NAMALWA (cell line): ENCODE measurements at regions not wholly inside any gene's neighbourhood (a gene's known extent, or its start where the extent isn't known, plus 50 kb on each side); places are given as distances from the start of the nearest gene placed in this dataset.
"Not testable (repeated sequence)": the region's sequence is repeated elsewhere in the genome, so short reads cannot be mapped to it uniquely, and the experiment has no call there.

Source experiments
- DNase-seq: peaks from one replicate; pipeline ENCODE4 v3.0.0-alpha.2; 2015; ENCODE audit warnings: low spot score

DNA sequence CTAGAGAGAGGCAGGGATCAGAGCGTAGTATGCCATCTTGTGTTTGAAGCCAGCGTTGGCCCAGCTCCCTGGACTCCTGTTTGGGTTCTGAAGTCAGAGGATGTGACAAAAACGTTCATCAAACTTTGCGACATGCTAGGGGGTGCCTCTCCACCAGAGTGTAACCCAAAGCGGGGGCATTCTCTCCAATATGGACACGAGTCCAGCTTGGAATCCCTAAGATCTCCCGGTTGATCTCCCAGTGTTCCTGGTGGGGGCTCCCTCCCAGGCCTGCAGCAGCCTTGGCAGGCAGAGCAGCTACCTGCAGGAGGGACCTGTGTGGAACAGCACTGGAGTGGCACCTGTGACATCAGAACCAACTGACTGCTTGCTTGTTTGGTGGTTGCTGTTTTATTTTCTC, 218.8 kb upstream of the ECI2 start:
- DNase-seq: no peak

DNA sequence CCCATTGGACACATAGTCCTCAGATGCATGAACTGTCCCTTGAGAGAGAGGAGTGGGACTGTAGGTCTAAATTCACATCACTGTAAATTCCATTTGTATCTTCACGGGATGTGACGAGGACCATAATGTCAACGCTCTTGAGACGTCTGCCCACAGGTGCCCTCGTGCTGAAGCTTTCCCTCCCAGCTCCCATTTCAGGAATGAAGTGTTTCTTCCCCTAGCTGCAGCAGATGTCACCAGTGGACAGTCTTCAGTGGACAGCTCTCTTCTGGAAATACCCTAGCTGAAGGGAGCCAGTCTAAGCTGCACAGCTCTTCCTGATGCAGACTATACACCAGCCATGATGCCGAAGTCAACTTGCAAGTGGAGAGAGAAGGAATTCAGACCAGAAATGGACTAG, 217.4 kb upstream of the ECI2 start:
- DNase-seq: no peak

DNA sequence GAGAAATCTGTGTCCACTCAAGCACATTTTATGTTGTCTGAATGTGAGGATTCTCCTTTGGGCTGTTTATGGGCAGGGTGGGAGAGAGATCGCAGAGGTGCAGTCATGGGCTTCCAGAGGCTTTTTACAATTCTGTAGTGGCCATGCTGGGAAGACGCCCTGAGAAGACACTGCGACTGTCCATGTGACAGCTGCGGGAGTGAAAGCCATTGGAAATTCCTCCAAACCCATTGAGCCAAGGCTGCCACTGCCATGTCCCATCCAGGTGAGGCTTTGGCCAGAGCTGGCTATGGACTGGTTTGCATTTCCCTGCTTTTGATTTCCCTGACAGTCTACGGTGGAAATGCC, 216.9 kb upstream of the ECI2 start:
- DNase-seq: no peak

DNA sequence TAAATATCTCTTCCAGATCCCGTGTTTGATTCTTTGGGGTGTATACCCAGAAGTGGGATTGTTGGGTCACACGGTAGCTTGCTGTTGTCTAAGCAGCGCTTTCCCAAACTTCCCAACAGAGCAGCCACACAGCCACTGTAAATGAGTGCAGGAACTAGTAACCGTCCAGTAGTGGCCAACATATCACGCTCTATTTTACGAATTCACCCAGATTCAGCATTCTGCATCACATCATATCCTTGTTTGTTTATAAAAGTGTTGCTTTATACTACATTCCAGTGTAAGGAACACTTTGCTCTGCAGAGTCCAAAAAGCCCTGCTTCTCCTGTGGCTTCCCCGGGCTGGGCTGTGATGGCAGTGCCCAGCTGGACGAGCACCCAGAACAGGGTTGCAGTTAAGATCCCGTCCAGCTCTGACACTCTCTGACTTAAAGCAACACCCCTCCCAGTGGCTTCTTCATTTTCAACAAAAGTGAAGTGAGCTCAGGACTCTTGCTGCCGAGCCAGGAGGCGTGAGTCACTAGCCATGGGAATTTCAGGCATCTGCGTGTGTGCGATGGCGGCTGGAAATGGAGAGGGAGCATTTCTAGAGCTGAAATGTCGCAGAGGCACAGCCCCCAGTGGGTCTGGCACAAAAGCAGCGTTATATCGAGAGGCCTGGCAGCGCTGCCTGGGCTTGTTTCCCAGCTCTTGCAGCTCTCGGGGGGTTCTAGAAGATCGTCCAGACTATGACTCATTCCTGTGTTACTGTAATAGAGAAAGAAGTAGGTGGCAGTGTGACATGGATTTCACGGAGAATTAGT, 216.3 kb upstream of the ECI2 start:
- no peak for DNase-seq

DNA sequence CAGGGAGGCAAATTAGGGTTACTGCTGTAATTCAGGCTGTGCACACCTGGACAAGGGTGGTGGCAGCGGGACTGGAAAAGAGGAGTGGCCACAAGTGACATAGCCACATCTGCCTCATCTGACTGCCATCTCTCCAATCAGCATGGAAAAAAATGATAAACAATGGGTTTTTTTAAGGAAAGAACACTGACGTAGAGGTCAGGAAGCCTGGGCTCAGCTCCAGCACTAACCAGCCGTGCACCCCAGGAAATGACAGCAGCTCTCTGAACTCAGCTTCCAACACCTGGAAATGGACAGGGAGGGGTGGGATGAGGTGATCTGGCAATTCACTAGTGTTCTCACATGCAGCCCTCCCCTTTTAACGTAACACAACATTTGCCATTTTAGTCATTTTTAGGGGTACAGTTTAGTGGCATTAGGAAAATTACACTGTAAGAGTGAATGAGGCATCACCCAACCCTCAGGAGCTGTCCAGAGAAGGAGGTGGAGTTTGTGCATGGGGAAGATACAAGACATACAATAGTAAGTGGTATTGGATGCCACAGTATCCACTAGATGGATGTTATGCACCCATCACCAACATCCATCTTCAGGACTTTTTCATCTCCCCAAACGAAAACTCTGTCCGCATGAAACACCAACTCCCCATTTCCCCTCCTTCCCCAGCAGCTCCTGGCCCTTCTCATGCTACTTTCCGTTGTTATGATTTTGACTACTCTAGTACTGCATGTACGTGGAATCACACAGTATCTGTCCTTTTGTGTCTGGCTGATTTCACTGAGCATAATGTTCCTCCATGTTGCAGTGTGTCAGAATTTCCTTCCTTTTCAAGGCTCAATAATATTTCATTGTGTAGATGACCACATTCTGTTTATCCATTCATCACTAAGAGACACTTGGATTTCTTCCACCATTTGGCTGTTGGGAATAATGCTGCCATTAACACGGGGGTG, 215.5 kb upstream of the ECI2 start:
- no peak for DNase-seq

DNA sequence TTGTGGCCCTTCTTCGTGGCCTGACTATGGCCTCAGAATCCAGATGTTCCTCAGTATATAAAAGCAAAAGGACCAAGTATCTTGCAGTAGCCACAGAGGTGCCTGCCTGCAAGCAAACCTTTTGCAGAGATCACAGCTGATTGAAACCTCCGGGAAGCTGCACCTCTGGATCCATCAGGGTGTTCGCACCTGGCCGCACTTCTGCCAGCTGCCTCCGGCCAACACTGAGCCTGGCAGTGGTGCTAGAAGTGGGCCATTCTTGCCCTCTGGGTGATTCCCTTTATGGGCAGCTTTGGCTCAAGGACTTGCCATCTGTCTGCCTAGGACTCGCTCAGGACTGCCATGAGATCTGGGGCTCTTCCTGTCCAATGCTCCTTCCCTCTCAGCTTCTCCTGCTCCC, 214.6 kb upstream of the ECI2 start:
- DNase-seq: no peak

DNA sequence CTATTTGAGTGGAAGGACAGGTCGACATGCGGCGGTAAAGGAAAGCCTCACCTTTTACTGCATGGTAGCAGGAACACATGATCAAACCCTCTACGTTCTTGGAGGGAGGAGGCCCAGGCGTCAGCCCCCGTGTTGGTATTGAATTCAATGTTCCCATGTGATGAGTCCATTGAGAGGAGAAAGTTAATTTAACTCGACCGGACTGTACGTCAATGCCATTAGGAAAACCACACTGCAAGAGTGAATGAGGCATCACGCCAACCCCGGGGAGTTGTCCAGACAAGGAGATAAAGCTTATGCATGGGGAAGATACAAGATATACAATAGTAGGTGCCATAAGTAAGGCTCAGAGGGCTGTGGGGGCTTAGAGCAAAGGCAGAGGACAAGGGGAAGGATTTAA, 213.9 kb upstream of the ECI2 start:
- DNase-seq: no peak

DNA sequence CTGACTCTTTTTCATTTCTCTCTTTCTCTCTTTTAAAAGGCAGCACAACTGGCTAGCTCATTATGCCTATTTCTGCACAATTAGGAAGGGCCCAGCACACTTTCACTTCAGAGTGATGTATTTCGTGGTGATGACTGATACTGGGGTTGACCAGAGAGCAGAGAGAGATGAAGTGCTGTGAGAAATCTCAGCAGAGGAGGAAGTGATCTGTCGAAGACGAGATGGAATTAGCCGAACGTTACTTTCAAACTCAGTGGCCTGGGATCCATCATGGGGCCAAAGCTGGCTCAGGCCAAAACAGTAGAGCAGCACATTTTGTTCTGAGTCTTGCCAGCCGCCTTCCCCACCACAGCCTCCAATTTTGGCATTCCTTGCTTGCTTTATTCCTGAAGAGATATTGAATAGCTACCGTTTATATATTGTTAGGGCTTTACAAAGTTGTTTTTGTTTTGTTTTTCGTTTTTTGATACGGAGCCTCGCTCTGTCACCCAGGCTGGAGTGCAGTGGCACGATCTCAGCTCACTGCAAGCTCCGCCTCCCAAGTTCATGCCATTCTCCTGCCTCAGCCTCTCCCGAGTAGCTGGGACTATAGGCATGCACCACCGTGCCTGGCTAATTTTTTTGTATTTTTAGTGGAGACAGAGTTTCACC, 213.2 kb upstream of the ECI2 start:
- DNase-seq: no peak

DNA sequence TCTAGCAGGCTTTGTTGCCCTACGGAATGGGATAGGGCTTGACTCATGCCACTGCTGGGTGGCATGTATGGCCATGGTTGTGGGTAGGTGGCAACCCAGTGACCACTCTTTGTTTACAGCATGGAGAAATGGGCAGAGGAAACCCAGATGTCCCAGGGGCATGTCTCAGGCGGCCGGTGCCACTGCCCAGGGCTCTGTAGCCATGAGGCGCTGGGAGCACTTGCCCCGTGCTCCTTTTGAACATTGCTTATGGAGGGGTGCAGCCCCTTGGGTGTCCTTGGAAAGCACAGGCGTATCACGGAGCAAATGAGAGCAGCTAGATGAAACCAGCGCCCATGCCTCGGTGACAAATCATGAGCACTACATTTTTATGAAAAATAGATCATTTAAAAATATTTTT, 212.5 kb upstream of the ECI2 start:
- no peak for DNase-seq

DNA sequence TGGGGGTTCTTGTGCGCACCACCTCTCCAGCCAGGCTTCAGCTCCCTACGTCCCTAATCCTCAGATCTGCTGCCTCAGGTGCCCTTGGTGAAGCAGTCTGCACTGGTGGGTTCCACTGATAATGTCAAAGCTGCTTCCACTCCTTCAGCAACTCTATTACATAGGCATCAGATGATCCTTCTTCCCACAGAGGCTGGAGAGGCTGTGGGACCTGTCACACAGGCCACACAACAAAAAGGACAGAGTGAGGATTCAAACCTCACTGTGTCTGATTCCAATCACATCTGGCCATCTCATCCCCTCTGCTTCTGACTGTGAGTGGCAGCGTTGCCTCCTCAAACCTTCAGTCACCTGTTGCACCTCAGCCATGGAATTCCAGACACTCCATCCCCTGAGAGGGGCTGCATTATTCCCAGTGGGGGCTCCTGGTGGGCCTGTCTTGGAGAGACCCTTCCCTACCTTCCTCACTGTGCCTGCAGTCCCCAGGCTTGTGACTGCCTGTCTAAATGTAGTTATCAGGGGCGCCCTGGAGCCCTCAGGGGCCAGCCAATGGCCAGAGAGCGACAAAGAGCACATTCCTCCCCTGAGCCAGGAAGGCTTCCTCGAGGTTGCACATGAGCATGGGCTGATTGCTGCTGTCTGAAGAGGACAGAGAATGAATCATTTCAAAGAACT, 211.4 kb upstream of the ECI2 start:
- DNase-seq: no peak

DNA sequence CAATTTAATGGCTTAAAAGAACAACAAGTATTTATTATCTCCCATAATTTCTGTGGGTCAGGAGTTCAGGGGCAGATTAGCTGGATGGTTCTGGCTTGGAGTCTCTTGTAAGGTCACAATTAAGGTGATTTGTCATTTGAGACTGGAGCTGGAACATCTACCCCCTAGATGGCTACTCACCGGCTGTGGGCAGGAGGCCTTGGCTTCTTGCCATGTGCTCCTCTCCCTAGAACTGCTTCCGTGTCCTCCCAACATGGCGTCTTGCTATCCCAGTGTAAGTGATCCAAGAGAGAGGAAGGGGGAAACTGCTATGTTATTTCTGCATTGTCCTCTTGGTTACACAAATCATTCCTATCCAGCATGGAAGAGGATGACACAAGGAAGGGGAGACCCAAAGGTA, 210.2 kb upstream of the ECI2 start:
- no peak for DNase-seq

DNA sequence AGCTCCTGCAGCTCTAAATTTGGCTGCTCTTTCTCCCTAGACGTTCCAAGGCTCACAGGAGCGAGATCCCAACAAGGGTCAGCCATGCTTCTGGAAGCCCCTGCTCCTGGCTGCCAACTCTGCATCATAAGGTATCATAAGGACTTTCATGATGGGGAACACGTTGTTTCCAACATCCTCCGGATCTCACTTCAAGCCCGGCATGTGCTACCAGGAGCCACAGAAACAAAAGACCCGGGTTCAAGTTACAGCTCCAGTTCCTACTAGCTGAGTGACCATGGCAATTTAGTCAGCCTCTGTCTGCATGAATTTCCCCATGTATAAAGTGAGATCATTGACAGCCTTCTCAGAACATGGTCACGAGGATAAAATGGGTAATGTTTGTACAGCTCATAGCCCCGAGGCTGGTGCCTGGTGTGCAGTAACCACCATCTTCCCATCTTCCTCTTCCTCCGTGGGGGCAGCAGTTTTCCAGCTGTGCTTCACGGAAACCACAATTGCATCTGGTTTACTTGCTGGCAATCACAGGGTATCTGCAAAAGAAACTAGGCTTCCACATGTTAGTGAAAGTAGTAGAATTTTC, 209.0 kb upstream of the ECI2 start:
- no peak for DNase-seq

DNA sequence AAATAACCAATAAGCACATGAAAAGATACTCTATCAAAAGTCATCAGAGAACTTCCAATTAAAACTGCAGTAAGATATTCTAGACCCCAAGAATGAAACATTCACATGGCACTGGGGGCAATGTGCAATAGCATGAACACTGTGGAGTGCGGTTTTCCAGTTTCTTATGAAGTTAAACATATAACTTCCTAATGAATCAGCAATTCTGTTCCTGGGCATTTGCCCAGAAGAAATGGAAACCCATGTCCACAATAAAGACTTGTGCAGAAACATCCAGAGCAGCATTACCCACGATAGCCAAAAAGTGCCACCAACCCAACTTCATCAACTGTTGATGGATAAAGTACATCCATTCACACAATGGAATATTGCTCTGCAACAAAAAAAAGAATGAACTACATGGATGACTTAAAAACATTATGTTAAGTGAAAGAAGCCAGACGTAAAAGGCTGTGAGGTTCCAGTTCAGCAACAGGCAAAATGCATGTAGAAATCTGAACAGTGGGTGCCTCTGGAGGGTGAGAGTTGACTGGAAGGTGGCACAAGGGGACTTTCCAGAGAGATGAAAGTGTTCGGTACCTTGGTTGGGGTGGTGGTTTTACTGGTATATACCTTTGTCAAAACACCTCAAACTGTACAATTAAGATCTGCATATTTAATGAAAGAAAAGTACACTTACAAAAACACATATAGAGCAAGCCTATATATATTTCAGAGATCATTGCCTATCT, 207.2 kb upstream of the ECI2 start:
- DNase-seq: no peak

DNA sequence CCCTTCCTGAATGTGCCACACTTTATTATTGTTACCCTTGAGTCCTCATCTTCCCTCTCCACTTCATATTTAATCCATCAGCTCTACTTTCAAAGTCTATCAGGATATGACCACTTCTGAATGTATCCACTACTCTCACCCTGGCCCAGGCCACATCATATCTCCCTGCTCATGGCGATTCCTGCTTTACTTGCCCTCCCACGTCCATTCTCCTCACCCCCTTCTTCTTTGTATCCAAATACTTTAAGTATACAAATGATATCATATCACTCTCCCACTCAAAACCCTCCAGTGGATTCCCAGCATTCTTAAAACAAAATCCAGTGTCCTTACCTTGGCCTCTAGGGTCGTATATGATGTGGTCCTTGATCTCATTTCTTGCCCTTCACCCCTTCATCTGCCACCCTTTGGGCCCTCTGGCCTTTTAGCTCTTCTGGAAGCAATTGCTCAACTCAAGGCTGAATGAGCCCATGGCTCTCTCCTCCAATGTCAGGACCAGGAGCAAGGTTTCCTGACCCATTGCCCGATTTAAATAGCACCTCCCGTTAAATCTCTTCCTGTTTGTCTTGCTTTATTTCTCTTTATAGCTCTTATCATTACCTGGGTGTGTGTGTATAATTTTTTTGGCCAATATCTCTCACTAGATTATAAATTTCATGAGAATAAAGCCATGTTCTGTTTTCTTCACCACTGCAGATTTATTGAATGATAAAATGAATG, 205.9 kb upstream of the ECI2 start:
- no peak for DNase-seq

DNA sequence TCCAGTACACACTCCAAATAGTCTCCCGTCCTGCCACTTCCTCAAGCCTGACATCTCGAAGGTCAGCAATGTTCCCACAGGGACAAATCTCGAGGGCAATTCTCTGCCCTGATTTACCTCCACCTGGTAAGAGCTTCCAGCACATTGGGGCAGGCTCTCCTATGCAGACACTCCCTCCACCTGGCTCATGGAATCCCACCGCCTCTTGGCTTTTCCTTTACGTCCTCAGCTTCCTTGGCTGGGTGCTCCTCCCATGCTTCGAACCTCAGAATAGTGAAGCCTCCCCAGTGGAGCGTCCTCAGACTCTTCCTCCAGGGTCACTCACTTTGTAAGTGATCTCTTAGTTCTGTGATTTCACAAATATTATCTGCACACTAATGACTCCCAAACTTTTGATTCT, 205.2 kb upstream of the ECI2 start:
- no peak for DNase-seq

DNA sequence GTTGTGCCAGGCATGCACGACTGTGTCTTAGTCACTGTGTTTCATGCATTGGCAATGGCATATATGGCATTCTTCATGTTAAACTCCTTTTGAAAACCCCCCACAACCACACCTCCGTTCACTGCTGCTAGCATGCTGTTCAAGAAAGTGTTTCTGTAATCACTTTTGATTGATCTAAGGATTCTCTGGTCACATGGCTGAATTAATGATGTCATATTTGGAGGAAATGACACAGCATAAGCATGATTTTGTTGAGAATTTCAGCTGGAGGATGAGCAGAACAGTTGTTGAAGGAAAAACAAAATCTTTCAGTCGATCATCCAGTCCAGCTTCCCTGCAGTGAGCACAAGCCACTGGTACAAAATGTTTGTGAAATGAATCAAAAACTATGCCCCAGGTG, 203.5 kb upstream of the ECI2 start:
- DNase-seq: no peak

DNA sequence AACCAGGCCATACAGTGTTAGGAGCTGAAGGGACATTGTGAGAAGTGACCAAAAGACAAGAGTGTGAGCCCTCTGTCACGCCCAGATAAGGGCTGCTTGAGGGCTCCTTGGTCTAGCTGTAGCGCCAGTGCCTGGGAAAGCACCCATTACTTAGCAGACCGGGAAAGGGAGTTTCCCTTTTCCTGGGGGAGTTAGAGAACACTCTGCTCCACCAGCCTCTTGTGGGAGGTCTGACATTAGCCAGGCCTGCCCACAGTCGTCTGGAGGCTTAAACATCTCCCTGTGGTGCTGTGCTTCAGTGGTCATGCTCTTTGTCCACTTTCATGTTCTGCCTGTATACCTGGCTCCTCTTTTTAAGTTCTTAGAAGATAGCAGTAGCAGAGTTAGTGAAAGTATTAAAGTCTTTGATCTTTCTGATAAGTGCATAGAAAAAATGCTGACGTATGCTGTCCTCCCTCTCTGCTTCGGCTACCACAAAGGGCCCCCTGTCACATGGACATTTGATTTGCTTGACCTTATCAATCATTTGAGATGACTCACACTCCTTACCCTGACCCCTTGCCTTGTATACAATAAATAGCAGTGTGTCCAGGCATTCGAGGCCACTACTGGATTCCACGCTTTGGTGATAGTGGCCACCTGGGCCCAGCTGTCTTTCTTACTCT, 201.5 kb upstream of the ECI2 start:
- DNase-seq: no peak

DNA sequence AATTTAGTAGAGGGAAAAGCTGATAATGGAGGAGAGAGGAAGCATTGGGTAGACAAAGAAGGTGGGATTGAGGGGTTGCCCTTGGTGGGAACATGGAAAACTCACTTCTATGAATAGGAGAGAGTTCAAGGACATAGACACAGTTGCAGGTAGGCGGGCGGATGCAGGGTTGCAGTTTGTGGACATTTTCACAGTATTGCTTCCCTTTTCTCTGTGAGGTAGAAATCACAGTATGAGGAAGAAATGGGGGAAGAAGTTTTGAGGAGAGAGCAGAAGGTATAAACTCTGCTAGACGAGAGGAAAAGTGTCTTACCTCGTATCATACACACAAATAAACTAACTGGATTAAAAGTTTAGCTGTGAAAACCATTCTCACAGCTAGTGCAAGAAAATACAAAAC, 200.7 kb upstream of the ECI2 start:
- no peak for DNase-seq

DNA sequence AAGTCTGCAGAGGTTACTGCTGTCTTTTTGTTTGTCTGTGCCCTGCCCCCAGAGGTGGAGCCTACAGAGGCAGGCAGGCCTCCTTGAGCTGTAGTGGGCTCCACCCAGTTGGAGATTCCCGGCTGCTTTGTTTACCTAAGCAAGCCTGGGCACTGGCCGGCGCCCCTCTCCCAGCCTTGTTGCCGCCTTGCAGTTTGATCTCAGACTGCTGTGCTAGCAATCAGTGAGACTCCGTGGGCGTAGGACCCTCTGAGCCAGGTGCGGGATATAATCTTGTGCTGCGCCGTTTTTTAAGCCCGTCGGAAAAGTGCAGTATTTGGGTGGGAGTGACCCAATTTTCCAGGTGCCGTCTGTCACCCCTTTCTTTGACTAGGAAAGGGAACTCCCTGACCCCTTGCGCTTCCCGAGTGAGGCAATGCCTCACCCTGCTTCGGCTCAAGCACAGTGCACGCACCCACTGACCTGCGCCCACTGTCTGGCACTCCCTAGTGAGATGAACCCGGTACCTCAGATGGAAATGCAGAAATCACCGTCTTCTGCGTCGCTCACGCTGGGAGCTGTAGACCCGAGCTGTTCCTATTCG, 198.9 kb upstream of the ECI2 start:
- DNase-seq: not testable (repeated sequence)

DNA sequence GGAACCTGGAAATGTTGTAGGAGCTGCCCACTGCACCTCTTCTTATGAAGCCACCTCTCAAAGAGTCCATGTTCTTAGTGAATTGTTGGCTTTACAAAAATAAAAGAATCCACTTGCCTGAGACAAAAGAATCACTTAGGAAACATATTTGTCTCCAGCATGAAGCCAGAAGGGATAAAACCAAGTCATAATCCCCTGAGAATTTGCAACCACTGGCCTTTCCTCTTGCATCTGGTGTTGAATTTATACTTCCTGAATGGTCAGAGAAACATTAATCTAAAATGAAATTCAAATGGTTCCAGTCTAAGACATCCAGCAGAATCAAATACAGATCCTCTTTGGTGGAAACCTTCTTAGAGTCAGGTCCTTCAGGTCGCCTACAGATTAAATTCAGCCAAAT, 192.5 kb upstream of the ECI2 start:
- no peak for DNase-seq
